SK-N-SH treated with all-trans-retinoic acid at 6 μM for 48 hours (cell line): ENCODE measurements at regions not wholly inside any gene's neighbourhood (a gene's known extent, or its start where the extent isn't known, plus 50 kb on each side); places are given as distances from the start of the nearest gene placed in this dataset.

Source experiments
- ATAC-seq: fragments of 200-7000 bp; cut with Tn5 transposase; 3 replicates; pipeline ENCODE4 v1.9.1; 2020; ENCODE audit warnings: mild to moderate bottlenecking, moderate library complexity
- ARNTL ChIP-seq: fragments of 450-650 bp; formaldehyde crosslinking; IDR thresholded peaks from 2 replicates; pipeline ENCODE4 v1.5.0; 2020; ENCODE audit warnings: low read depth, mild to moderate bottlenecking, moderate library complexity, borderline replicate concordance
- BACH2 ChIP-seq: fragments of 250-450 bp; sonication (Bioruptor Pico); IDR thresholded peaks from 2 replicates; pipeline ENCODE4 v1.9.0; 2021; ENCODE audit warnings: mild to moderate bottlenecking, borderline replicate concordance
- CSDC2 ChIP-seq: fragments of 250-450 bp; sonication (Bioruptor Pico); IDR thresholded peaks from 2 replicates; pipeline ENCODE4 v1.5.0; 2020; ENCODE audit warnings: mild to moderate bottlenecking, moderate library complexity
- GLIS3 ChIP-seq: fragments of 250-450 bp; sonication (Bioruptor Pico); IDR thresholded peaks from 2 replicates; pipeline ENCODE4 v1.5.0; 2020; ENCODE audit warnings: mild to moderate bottlenecking, moderate library complexity
- ISL1 ChIP-seq: fragments of 250-450 bp; sonication (Bioruptor Pico); IDR thresholded peaks from 2 replicates; pipeline ENCODE4 v2.1.2; 2022; ENCODE audit warnings: mild to moderate bottlenecking, moderate library complexity
- OSR1 ChIP-seq: fragments of 250-450 bp; sonication (Bioruptor Pico); IDR thresholded peaks from 2 replicates; pipeline ENCODE4 v1.8.0; 2022; ENCODE audit warnings: moderate library complexity, mild to moderate bottlenecking, inconsistent platforms
- PPARA ChIP-seq: fragments of 250-450 bp; sonication (Bioruptor Pico); IDR thresholded peaks from 2 replicates; pipeline ENCODE4 v1.5.0; 2020; ENCODE audit warnings: mild to moderate bottlenecking, borderline replicate concordance
- RARB ChIP-seq: fragments of 250-450 bp; sonication (Bioruptor Pico); IDR thresholded peaks from 2 replicates; pipeline ENCODE4 v1.8.0; 2021; ENCODE audit warnings: mild to moderate bottlenecking, moderate library complexity
- TOX ChIP-seq: fragments of 250-450 bp; sonication (Bioruptor Pico); IDR thresholded peaks from 2 replicates; pipeline ENCODE4 v1.8.0; 2021; ENCODE audit warnings: mild to moderate bottlenecking, moderate library complexity, borderline replicate concordance
- ZC3H10 ChIP-seq: fragments of 250-450 bp; sonication (Bioruptor Pico); IDR thresholded peaks from 2 replicates; pipeline ENCODE4 v1.5.1; 2021; ENCODE audit warnings: mild to moderate bottlenecking, moderate library complexity
- ZNF565 ChIP-seq: fragments of 450-650 bp; formaldehyde crosslinking; conservative IDR thresholded peaks from 2 replicates; pipeline ENCODE4 v1.5.0; 2020; ENCODE audit warnings: low read depth, mild to moderate bottlenecking, moderate library complexity
- ZNF70 ChIP-seq: fragments of 450-650 bp; formaldehyde crosslinking; IDR thresholded peaks from 2 replicates; pipeline ENCODE4 v1.5.0; 2020; ENCODE audit warnings: mild to moderate bottlenecking, moderate library complexity
- TF ChIP-seq, protein P1 (sequence below): fragments of 250-450 bp; sonication (Bioruptor Pico); IDR thresholded peaks from 2 replicates; pipeline ENCODE4 v1.8.0; 2021; ENCODE audit warnings: low read depth, mild to moderate bottlenecking, moderate library complexity, borderline replicate concordance
- TF ChIP-seq, protein P2 (sequence below): fragments of 250-450 bp; sonication (Bioruptor Pico); IDR thresholded peaks from 2 replicates; pipeline ENCODE4 v1.5.1; 2020; ENCODE audit warnings: low read depth, mild to moderate bottlenecking, moderate library complexity
- TF ChIP-seq, protein P3 (sequence below): fragments of 250-450 bp; sonication (Bioruptor Pico); IDR thresholded peaks from 2 replicates; pipeline ENCODE4 v1.8.0; 2020; ENCODE audit warnings: mild to moderate bottlenecking, moderate library complexity, borderline replicate concordance
- TF ChIP-seq, protein P4 (sequence below): fragments of 250-450 bp; sonication (Bioruptor Pico); IDR thresholded peaks from 2 replicates; pipeline ENCODE4 v1.5.1; 2021; ENCODE audit warnings: mild to moderate bottlenecking, moderate library complexity

DNA sequence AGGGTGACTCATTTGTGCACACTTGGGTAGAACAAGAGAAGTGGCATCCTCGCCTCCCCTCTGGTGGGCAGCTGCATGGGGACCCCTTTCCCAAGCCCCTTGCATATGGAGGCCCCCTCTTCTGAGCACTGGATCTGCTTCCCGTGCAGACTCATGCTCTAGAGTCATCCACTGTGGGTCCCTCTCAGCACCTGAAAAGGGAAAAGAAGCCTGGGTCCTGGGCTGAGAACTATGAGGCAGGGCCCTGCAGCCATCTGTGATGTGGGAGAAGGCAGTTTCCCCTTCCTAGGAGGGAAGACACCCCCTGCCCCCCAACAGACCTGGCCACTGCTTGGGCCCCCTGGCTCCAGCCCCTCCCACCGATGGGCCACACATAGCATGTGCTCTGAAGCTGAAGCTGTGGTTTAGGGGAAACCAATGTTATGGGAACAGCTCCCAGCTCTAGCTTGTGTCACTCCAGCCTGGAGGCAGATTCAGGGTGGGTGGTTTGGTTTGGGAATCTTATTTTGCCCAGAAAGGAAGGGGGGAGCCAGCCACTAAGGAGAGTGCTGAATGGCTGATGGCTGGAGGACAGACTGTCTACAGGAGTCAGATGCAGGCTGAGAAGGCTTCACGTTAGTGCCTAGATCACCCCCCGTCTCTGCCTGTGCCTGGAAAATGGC is 172.8 kb downstream of the GLI2 start:
- TF ChIP-seq, protein P1, sequence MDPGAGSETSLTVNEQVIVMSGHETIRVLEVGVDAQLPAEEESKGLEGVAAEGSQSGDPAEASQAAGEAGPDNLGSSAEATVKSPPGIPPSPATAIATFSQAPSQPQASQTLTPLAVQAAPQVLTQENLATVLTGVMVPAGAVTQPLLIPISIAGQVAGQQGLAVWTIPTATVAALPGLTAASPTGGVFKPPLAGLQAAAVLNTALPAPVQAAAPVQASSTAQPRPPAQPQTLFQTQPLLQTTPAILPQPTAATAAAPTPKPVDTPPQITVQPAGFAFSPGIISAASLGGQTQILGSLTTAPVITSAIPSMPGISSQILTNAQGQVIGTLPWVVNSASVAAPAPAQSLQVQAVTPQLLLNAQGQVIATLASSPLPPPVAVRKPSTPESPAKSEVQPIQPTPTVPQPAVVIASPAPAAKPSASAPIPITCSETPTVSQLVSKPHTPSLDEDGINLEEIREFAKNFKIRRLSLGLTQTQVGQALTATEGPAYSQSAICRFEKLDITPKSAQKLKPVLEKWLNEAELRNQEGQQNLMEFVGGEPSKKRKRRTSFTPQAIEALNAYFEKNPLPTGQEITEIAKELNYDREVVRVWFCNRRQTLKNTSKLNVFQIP, result no peak
- TF ChIP-seq OSR1 (CRISPR knock-in tag) (no peak), RARB (CRISPR knock-in tag) (no peak)
- no peak for ATAC-seq

- TF ChIP-seq RARB (CRISPR knock-in tag) (no peak), ZNF70 (CRISPR knock-in tag) (no peak), ZC3H10 (no peak), OSR1 (CRISPR knock-in tag) (no peak)
- ATAC-seq, result no peak
Measured at GRCh38 chr2:120909102-120909501, 173.4 kb downstream of the GLI2 start.

GRCh38 chr2:120910164-120910563 is 174.5 kb downstream of the GLI2 start:
- TF ChIP-seq PPARA (CRISPR knock-in tag), result no peak
- no peak for TF ChIP-seq OSR1 (CRISPR knock-in tag)
- TF ChIP-seq, protein P2, sequence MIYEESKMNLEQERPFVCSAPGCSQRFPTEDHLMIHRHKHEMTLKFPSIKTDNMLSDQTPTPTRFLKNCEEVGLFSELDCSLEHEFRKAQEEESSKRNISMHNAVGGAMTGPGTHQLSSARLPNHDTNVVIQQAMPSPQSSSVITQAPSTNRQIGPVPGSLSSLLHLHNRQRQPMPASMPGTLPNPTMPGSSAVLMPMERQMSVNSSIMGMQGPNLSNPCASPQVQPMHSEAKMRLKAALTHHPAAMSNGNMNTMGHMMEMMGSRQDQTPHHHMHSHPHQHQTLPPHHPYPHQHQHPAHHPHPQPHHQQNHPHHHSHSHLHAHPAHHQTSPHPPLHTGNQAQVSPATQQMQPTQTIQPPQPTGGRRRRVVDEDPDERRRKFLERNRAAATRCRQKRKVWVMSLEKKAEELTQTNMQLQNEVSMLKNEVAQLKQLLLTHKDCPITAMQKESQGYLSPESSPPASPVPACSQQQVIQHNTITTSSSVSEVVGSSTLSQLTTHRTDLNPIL, result no peak
- TF ChIP-seq ZNF70 (CRISPR knock-in tag), result no peak
- TF ChIP-seq CSDC2 (CRISPR knock-in tag), result no peak
- TF ChIP-seq, protein P3, sequence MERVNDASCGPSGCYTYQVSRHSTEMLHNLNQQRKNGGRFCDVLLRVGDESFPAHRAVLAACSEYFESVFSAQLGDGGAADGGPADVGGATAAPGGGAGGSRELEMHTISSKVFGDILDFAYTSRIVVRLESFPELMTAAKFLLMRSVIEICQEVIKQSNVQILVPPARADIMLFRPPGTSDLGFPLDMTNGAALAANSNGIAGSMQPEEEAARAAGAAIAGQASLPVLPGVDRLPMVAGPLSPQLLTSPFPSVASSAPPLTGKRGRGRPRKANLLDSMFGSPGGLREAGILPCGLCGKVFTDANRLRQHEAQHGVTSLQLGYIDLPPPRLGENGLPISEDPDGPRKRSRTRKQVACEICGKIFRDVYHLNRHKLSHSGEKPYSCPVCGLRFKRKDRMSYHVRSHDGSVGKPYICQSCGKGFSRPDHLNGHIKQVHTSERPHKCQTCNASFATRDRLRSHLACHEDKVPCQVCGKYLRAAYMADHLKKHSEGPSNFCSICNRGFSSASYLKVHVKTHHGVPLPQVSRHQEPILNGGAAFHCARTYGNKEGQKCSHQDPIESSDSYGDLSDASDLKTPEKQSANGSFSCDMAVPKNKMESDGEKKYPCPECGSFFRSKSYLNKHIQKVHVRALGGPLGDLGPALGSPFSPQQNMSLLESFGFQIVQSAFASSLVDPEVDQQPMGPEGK, result no peak
- TF ChIP-seq TOX (CRISPR knock-in tag), result no peak
- TF ChIP-seq GLIS3 (CRISPR knock-in tag), result no peak
- TF ChIP-seq ARNTL (CRISPR knock-in tag), result no peak
- TF ChIP-seq, protein P1, result no peak
- TF ChIP-seq RARB (CRISPR knock-in tag), result no peak
- TF ChIP-seq, all 23 proteins: peak for 0
- ATAC-seq, result no peak

GRCh38 chr2:120910956-120911951 is 175.6 kb downstream of the GLI2 start:
- no peak for ATAC-seq
- TF ChIP-seq ZNF70 (CRISPR knock-in tag) (no peak), GLIS3 (CRISPR knock-in tag) (no peak)
- TF ChIP-seq, all 23 proteins: peak for 0

GRCh38 chr2:120912101-120912985 is 176.7 kb downstream of the GLI2 start:
- ATAC-seq, result no peak
- TF ChIP-seq BACH2 (CRISPR knock-in tag), result no peak
- no peak for TF ChIP-seq ZNF70 (CRISPR knock-in tag)
- TF ChIP-seq, protein P3, result no peak
- no peak for TF ChIP-seq TOX (CRISPR knock-in tag)
- no peak for TF ChIP-seq ISL1 (CRISPR knock-in tag)
- no peak for TF ChIP-seq ZC3H10
- TF ChIP-seq OSR1 (CRISPR knock-in tag), result no peak
- no peak for TF ChIP-seq RARB (CRISPR knock-in tag)
- no peak for TF ChIP-seq CSDC2 (CRISPR knock-in tag)
- TF ChIP-seq, protein P1, result no peak
- no peak for TF ChIP-seq PPARA (CRISPR knock-in tag)
- no peak for TF ChIP-seq GLIS3 (CRISPR knock-in tag)
- TF ChIP-seq, protein P4, sequence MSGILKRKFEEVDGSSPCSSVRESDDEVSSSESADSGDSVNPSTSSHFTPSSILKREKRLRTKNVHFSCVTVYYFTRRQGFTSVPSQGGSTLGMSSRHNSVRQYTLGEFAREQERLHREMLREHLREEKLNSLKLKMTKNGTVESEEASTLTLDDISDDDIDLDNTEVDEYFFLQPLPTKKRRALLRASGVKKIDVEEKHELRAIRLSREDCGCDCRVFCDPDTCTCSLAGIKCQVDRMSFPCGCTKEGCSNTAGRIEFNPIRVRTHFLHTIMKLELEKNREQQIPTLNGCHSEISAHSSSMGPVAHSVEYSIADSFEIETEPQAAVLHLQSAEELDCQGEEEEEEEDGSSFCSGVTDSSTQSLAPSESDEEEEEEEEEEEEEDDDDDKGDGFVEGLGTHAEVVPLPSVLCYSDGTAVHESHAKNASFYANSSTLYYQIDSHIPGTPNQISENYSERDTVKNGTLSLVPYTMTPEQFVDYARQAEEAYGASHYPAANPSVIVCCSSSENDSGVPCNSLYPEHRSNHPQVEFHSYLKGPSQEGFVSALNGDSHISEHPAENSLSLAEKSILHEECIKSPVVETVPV (CRISPR knock-in tag), result no peak
- no peak for TF ChIP-seq ZNF565 (CRISPR knock-in tag)
